ENCODE measurements at regions not wholly inside any gene's neighbourhood (a gene's known extent, or its start where the extent isn't known, plus 50 kb on each side); places are given as distances from the start of the nearest gene placed in this dataset.
A peak's percentile ranks its signal among the peaks of the same experiment; 100 is the strongest.
"Not testable (repeated sequence)": the region's sequence is repeated elsewhere in the genome, so short reads cannot be mapped to it uniquely, and the experiment has no call there.

DNA sequence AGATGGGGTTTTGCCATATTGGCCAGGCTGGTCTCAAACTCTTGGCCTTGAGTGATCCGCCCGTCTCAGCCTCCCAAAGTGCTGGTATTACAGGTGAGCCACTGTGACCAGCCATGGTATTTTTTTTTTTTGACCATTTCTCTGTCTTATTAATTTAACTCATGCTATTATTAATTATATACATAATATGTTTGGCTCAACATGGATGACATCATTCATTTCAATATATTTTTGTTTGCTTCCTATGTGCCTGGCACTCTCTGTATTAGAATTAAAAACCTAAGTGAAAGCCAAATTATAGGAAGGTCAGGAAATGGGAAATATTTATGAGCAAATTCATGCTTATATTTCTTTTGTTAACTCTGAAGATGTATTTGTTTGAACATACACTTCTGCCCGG lies 55.8 kb upstream of the AKIRIN2 start:
- no peaks in the 10 kb centered on the region for H3K36me3 Mint-ChIP-seq (ENCODE audit: insufficient read depth)
- H3K9me3 Mint-ChIP-seq (ENCODE audit: low read depth): peaks cover 3% of the 10 kb centered on the region
- peaks cover 2% of the 10 kb centered on the region for H3K4me1 Mint-ChIP-seq (ENCODE audit: low read depth)
- H3K27me3 Mint-ChIP-seq: no peaks in the 10 kb centered on the region
- DNase-seq (ENCODE audit: low spot score, unreplicated experiment): no peak
- H3K4me3 Mint-ChIP-seq (ENCODE audit: low read depth): no peak overlapping the region
- H3K27ac Mint-ChIP-seq: no peak overlapping the region
- TF ChIP-seq, protein P1, sequence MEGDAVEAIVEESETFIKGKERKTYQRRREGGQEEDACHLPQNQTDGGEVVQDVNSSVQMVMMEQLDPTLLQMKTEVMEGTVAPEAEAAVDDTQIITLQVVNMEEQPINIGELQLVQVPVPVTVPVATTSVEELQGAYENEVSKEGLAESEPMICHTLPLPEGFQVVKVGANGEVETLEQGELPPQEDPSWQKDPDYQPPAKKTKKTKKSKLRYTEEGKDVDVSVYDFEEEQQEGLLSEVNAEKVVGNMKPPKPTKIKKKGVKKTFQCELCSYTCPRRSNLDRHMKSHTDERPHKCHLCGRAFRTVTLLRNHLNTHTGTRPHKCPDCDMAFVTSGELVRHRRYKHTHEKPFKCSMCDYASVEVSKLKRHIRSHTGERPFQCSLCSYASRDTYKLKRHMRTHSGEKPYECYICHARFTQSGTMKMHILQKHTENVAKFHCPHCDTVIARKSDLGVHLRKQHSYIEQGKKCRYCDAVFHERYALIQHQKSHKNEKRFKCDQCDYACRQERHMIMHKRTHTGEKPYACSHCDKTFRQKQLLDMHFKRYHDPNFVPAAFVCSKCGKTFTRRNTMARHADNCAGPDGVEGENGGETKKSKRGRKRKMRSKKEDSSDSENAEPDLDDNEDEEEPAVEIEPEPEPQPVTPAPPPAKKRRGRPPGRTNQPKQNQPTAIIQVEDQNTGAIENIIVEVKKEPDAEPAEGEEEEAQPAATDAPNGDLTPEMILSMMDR (IDR thresholded peaks at IDR 0.05; ENCODE audit: unreplicated experiment): no peak

DNA sequence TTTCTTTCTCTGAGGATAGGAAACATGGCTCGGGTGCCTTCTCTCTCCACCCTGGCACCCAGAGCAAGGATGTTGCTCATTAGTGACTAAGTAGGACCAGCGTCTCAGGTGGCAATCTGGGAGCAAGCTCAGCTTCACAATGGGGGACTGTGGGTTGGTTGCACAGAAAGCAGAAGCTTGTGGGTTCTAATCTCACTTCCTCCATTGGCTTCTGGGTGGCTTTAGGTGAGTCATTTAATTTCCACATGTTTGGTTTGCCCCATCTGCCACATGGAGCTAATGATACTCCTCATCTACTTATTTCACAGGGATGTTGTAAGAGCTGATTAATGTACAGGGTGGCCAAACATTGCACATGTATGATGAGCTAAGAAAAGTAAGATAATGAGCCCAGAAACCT lies 54.8 kb upstream of the AKIRIN2 start:
- peaks cover 3% of the 10 kb centered on the region for H3K9me3 Mint-ChIP-seq (ENCODE audit: low read depth)

DNA sequence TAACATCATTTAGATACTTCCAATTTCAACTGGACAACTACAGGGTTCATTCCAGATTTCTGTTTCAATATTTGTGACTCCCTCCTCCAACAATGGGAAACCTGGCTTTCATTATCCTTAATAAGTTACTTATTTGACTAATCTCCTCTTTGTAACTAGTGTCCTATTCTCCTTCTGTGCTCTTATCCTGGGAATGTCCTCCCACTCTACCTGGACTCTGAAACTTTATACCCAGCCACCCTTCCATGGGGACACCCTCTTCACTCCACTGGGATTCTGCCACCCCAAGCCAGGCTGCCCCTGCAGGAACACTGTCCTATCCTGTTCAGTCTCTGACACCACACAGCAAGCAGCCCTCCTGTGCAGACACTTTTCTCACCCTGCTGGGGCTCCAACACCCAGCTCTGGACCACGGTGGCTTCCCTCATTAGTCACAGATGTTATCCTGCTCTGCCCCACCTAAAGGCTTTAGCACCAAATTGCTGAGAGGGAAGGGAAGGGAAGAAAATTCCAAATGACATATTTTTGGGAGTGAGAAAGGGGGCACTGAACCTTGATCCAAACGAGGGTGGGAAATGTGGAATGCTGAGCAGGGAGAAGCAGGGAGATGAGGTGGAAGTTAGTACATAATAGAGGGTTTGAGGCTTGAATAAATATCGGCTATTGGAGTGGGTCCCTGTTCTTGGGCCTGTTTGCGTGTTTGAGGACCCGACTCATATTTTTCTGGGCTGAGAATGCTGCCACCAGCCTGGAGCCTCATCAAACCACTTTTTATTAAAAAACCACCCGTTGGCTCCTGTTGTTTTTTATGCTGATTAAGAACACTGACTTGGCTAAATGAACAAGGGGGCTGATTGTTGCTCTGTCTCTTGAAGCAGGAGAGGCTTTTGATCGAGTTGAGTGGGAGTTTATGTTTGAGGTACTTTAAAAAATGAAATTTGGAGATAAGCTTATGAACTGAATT lies 54.0 kb upstream of the AKIRIN2 start:
- DNase-seq (ENCODE audit: low spot score, unreplicated experiment): no peak
- H3K4me1 Mint-ChIP-seq (ENCODE audit: low read depth): peaks cover 2% of the 10 kb centered on the region
- H3K4me3 Mint-ChIP-seq (ENCODE audit: low read depth): no peak overlapping the region
- peak overlapping the region; percentile 4 for H3K27ac Mint-ChIP-seq
- H3K36me3 Mint-ChIP-seq (ENCODE audit: insufficient read depth): no peaks in the 10 kb centered on the region
- no peaks in the 10 kb centered on the region for H3K27me3 Mint-ChIP-seq
- H3K9me3 Mint-ChIP-seq (ENCODE audit: low read depth): peaks cover 3% of the 10 kb centered on the region
- TF ChIP-seq, protein P1 (IDR thresholded peaks at IDR 0.05; ENCODE audit: unreplicated experiment): no peak

More for the DNA sequence above, 54.8 kb upstream of the AKIRIN2 start:
- Mint-ChIP-seq H3K4me1 (ENCODE audit: low read depth) (peaks cover 2% of the 10 kb centered on the region), H3K27me3 (no peaks in the 10 kb centered on the region), H3K4me3 (ENCODE audit: low read depth) (no peak overlapping the region), H3K27ac (no peak overlapping the region), H3K36me3 (ENCODE audit: insufficient read depth) (no peaks in the 10 kb centered on the region)
- DNase-seq (ENCODE audit: low spot score, unreplicated experiment): no peak
- TF ChIP-seq, protein P1 (IDR thresholded peaks at IDR 0.05; ENCODE audit: unreplicated experiment): no peak

DNA sequence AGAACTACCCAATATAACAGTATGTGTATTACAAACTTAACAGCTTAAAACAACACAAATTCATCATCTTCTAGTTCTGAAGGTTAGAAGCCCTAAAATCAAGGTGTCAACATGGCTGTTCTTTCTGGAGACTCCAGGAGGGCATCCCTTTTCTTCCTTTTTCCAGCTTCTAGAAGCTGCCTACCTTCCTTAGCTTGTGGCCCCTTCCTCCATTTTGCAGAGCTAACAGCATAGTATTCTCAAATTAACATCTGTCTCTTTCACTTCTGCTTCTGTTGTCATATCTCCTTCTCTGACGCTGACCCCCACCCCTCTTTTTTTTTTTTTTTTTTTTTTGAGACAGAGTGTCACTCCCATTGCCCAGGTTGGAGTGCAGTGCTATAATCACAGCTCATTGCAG lies 52.8 kb upstream of the AKIRIN2 start:
- peaks cover 2% of the 10 kb centered on the region for H3K4me1 Mint-ChIP-seq (ENCODE audit: low read depth)
- H3K4me3 Mint-ChIP-seq (ENCODE audit: low read depth): no peak overlapping the region
- TF ChIP-seq, protein P1 (IDR thresholded peaks at IDR 0.05; ENCODE audit: unreplicated experiment): no peak
- no peaks in the 10 kb centered on the region for H3K27me3 Mint-ChIP-seq
- no peak overlapping the region for H3K27ac Mint-ChIP-seq
- H3K9me3 Mint-ChIP-seq (ENCODE audit: low read depth): peaks cover 3% of the 10 kb centered on the region
- DNase-seq (ENCODE audit: low spot score, unreplicated experiment): no peak
- H3K36me3 Mint-ChIP-seq (ENCODE audit: insufficient read depth): no peaks in the 10 kb centered on the region

DNA sequence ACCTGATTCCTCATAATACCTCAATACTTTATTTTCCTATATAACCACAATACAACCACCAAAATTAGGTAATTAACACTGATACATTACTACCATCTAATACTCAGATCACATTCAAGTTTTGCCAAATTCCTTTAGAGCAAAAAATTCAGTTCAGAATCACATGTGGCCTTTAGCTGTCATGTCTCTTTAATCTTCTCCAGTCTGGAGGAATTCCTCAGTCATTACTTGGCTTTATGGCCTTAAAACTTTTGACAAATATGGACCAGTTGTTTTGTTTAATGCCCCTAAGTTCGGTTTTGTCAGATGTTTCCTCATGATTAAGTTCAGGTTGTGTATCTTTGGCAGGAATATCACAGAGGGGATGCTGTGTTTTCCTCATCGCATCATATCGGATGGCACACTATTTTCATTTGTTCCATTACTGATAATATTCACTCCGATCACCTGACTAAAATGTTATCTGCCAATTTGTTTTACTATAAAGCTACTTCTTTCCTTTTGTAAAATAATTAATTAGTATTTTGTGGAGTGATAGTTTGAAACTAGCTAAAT lies 51.2 kb upstream of the AKIRIN2 start:
- no peaks in the 10 kb centered on the region for H3K36me3 Mint-ChIP-seq (ENCODE audit: insufficient read depth)
- H3K27me3 Mint-ChIP-seq: no peaks in the 10 kb centered on the region
- no peak overlapping the region for H3K27ac Mint-ChIP-seq
- H3K4me3 Mint-ChIP-seq (ENCODE audit: low read depth): no peak overlapping the region
- TF ChIP-seq, protein P1 (IDR thresholded peaks at IDR 0.05; ENCODE audit: unreplicated experiment): no peak
- peaks cover 3% of the 10 kb centered on the region for H3K9me3 Mint-ChIP-seq (ENCODE audit: low read depth)
- peaks cover 2% of the 10 kb centered on the region for H3K4me1 Mint-ChIP-seq (ENCODE audit: low read depth)
- no peak for DNase-seq (ENCODE audit: low spot score, unreplicated experiment)

DNA sequence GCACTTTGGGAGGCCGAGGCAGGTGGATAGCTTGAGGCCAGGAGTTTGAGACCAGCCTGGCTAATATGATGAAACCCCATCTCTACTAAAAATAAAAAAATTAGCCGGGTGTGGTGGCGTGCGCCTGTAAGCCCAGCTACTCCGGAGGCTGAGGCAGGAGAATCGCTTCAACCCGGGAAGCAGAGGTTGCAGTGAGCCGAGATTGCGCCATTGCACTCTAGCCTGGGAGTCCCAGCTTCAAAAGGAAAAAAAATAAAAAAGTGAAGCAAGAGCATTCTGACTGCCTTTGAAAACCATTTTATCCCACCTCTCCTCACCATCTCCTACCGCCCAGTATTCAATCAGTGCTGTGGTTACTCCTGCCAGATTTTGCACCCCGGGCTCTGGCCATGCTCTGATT lies 50.5 kb upstream of the AKIRIN2 start:
- not testable (repeated sequence) for H3K9me3 Mint-ChIP-seq (ENCODE audit: low read depth); DNase-seq (ENCODE audit: low spot score, unreplicated experiment); H3K27ac Mint-ChIP-seq; H3K27me3 Mint-ChIP-seq; H3K36me3 Mint-ChIP-seq (ENCODE audit: insufficient read depth); H3K4me1 Mint-ChIP-seq (ENCODE audit: low read depth); H3K4me3 Mint-ChIP-seq (ENCODE audit: low read depth)
